HG03135 (cell line): ENCODE measurements at regions not wholly inside any gene's neighbourhood (a gene's known extent, or its start where the extent isn't known, plus 50 kb on each side); places are given as distances from the start of the nearest gene placed in this dataset.
"Not testable (repeated sequence)": the region's sequence is repeated elsewhere in the genome, so short reads cannot be mapped to it uniquely, and the experiment has no call there.

Experiments
- ATAC-seq: cut with Tn5 transposase; IDR thresholded peaks from one replicate; pipeline ENCODE4 v1.9.1; 2021; ENCODE audit warnings: mild to moderate bottlenecking, moderate library complexity; ENCODE audit not compliant: unreplicated experiment

DNA sequence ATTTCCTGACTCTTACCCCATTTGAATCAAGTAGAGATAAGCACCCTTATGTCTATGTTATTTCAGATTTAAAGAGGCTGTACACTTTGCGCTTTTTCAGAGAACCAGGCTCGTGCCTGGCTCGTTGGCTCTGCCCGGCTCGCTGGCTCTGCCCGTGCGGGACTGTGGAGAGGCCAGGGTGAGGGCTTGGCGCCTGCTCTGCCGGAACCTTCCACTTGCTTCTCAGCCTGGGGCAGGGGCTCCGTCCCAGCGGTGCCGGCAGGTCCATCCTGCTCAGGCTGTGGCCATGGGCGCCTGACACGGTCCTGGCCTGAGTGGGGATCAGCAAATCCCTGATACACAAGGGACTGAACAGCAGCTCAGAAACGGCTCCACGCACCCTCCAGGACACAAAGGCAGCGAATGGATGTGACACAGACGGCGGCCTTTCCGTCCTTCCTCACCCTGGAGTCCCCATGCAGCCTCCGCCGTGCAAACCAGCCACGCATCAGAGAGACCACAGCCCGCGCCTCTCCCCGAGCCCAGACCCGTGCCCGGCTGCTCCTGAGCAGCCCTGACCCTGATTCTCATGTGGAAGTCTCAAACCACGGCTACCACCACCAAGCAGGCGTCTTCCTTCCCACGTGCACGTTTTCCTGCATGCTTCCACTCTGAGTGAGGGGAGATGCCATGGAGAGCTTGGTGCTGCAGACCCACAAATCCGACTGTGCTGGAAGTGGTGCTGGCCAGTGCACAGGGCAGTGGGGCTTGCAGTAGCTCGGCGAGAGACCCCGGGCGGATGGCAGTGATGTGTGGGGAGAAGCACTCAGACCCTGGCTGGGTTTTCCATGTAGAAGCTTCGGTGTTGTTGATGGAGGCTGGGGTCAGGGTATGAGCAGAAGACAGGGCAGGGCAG lies 233.9 kb downstream of the ERMARD start:
- no peak for ATAC-seq

DNA sequence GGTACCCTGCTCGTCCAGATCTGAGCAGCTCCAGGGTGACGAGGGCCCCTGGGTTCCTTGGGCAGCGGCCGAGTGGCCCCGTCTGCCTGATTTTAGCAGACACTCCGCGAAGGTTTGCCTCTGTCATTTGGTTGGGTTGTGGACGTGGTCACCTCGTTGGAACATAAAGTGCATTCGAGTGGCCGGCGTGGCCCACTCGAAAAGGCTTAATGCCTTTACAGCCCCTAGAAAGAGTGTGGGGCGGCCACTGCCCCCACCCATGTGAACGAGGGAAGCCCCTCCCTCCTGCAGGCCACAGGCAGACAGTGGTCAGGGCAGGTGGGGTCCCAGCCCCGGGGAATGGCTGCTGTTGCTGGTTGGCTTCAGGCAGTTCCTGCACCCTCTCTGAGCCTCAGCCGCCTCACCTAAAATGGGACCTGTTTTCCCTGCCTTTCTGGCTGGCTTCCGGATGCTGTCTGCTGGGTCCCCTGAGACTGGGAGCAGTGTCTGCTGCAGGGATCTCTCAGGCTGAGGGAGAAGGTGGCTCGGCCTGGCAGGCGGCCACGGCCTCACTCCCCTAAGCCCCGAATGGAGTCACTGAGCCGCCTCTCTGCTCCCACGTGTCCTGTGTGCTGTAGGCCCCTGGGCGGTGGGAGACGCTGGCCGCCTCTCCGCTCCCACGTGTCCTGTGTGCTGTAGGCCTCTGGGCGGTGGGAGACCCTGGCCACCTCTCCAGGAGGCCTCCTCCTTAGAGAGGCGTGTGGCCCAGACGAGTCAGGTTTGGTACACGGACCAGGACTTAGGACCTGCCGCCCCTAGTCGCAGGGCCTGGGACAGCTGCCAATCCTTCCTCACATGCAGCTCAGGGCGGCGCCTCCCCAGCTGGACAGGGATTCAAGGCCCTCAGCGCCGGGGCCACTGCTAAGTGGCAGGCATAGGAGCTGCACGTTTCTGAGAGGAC lies 233.0 kb downstream of the ERMARD start:
- ATAC-seq, result no peak

- ATAC-seq, result no peak
Measured at GRCh38 chr6:169983651-169984050, 232.2 kb downstream of the ERMARD start.

DNA sequence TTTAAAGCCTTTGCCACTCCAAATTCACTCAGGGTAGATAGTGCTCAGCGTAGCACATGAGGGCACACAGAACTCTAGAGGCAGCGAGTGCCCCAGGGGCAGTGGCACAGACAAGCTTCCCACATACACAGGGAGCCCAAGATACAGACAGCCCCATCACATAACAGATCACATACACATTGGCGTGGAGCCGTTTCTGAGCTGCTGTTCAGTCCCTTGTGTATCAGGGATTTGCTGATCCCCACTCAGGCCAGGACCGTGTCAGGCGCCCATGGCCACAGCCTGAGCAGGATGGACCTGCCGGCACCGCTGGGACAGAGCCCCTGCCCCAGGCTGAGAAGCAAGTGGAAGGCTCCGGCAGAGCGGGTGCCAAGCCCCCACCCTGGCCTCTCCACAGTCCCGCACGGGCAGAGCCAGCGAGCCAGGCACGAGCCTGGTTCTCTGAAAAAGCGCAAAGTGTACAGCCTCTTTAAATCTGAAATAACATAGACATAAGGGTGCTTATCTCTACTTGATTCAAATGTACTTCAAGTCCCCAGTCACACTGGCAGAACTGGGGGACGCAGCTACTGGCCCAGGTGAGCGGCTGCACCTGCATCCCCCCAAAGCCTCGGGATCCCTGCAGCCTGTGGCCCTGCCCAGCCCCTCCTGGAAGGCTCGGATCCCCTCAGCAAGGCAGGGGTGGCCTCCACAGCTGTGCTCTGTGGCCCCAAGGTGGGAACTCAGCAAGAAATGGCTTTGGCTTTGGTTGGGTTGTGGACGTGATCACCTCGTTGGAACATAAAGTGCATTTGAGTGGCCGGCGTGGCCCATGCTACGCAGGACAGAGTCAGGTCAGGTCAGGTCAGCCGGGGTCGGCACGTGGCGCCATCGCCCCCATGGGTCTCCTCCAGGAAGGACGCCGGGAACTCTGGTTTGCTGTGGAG lies 231.3 kb downstream of the ERMARD start:
- no peak for ATAC-seq

GRCh38 chr6:169981969-169982368 lies 230.5 kb downstream of the ERMARD start:
- ATAC-seq, result no peak

DNA sequence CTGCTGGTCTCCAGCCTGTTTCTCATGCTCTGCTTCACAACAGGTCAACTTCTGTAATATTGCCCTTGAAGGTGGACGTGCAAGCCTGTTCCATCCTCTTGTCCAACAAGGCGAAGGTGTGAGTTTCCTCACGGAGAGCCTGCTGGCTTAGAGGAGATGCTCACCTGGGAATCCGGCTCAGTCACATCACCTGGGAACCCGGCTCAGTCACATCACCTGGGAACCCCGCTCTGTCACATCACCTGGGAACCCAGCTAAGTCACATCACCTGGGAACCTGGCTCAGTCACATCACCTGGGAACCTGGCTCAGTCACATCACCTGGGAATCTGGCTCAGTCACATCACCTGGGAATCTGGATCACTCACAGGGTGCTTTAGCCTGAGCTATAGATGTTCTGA lies 230.1 kb downstream of the ERMARD start:
- ATAC-seq, result no peak

GRCh38 chr6:169980826-169981450 lies 229.5 kb downstream of the ERMARD start:
- ATAC-seq, result no peak

DNA sequence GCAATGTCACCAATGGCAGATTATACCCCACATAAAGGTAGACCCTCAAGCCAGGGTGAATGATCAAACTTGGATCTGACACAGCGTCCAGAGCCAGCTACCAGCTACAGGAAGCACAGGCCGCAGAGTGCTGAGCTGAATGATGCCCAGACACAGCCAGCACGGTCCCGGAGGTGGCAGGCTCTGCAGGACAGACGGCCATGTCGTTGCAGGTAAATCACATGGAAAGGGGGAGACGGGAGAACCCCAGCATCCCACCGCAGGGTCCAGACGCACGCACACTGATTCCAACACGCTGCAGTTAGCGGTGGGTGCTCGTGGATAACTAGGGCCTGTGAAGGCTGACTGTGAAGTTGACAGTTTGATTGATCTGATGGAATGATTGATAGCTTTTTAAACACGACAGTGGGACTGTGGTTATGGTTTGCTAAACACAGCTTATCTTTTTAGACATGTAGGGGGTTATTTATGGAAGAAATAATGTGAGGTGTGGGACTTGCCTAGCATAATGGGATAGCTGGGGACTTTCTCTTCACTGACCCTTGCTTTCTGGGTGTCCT lies 228.5 kb downstream of the ERMARD start:
- ATAC-seq, result no peak

DNA sequence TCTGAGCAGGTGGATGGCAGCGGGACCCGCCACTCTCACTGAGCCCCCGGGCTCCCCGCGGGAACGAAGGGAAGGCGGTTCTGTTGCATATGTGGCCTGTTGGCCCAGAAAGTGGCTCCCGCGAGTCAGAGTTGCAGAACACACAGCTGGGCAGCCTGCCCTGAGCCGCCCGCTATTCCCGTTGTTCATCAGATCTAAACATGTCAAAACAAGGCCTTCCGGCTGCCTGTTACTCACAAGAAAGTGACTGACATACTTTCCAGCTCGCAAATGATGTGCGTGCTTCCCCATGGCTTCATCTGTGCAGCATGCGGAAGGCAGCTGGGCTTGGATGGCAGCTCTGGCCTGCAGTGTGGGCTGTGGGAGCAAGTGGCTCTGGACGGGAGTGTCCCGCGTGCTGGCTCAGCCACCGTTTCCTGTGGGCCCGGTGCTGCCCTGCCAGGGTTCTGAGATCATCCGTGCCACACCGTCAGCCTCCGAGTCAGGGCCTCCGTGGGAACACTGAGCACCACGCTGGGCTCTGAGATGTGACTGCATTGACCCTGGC lies 227.3 kb downstream of the ERMARD start:
- ATAC-seq, result no peak

GRCh38 chr6:169977434-169978265 lies 226.2 kb downstream of the ERMARD start:
- no peak for ATAC-seq

- no peak for ATAC-seq
Measured at GRCh38 chr6:169976301-169977081, 225.1 kb downstream of the ERMARD start.

DNA sequence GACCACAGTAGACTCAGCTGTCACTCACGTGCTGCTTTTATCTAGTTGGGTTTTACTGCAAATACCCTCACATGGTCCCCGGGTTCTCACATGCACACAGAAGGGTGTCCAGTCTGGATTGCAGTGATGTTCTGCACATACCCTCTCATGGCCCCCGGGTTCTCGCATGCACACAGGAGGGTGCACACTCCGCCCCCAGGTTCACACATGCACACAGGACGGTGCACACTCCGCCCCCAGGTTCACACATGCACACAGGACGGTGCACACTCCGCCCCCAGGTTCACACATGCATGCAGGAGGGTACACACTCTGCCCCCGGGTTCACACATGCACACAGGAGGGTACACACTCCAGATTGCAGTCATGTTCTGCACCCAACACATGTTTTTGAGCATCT lies 224.3 kb downstream of the ERMARD start:
- no peak for ATAC-seq

- no peak for ATAC-seq
Measured at GRCh38 chr6:169975286-169975685, 223.9 kb downstream of the ERMARD start.

GRCh38 chr6:169974663-169975062 lies 223.2 kb downstream of the ERMARD start:
- ATAC-seq, result no peak

GRCh38 chr6:169973588-169974467 lies 222.4 kb downstream of the ERMARD start:
- not testable (repeated sequence) for ATAC-seq

DNA sequence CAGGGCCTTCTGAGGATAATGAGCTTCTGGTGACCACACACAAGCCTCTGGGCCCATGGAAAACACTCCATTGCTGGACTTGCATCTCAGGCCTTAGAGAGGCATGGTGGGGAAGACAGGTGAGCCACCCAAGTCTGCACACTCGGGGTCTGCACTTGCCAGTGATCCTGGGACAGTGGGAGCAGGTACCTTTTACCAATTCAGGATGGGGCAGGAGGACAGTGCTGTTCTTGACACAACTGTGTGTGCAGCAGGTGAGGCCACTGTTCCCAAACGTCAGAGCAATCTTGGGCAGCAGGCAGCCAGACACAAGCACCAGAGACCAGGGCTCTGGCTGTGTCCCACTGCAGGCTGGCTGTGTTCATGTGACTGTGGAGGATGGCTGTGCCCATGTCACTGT lies 221.3 kb downstream of the ERMARD start:
- no peak for ATAC-seq

GRCh38 chr6:169972101-169972651 lies 220.8 kb downstream of the ERMARD start:
- no peak for ATAC-seq
